ENCODE measurements at regions not wholly inside any gene's neighbourhood (a gene's known extent, or its start where the extent isn't known, plus 50 kb on each side); places are given as distances from the start of the nearest gene placed in this dataset.

DNA sequence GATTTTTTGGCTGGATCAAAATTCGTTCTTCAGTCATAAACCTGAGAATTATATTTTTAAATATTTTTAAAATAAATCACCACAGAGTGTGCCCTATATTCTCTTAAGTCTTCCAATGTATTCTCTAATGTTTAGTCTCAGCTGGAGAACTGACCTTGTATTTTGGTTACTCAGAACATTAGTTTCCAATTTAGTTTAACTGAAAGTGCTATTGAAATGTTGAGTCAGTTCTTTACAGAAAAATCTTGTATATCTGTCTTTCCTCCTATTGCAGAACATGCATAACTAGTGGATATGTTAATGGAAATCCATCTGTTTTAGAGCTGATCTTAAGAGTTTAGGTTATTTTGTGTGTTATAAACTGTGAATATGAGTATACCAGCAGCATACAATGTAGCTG is 422.7 kb upstream of the IGFBP3 start:
- TF ChIP-seq, protein P1, sequence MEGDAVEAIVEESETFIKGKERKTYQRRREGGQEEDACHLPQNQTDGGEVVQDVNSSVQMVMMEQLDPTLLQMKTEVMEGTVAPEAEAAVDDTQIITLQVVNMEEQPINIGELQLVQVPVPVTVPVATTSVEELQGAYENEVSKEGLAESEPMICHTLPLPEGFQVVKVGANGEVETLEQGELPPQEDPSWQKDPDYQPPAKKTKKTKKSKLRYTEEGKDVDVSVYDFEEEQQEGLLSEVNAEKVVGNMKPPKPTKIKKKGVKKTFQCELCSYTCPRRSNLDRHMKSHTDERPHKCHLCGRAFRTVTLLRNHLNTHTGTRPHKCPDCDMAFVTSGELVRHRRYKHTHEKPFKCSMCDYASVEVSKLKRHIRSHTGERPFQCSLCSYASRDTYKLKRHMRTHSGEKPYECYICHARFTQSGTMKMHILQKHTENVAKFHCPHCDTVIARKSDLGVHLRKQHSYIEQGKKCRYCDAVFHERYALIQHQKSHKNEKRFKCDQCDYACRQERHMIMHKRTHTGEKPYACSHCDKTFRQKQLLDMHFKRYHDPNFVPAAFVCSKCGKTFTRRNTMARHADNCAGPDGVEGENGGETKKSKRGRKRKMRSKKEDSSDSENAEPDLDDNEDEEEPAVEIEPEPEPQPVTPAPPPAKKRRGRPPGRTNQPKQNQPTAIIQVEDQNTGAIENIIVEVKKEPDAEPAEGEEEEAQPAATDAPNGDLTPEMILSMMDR (IDR thresholded peaks at IDR 0.05): no peak
- no peak for TF ChIP-seq POLR2A (IDR thresholded peaks at IDR 0.05)
